ENCODE measurements at regions not wholly inside any gene's neighbourhood (a gene's known extent, or its start where the extent isn't known, plus 50 kb on each side); places are given as distances from the start of the nearest gene placed in this dataset.

DNA sequence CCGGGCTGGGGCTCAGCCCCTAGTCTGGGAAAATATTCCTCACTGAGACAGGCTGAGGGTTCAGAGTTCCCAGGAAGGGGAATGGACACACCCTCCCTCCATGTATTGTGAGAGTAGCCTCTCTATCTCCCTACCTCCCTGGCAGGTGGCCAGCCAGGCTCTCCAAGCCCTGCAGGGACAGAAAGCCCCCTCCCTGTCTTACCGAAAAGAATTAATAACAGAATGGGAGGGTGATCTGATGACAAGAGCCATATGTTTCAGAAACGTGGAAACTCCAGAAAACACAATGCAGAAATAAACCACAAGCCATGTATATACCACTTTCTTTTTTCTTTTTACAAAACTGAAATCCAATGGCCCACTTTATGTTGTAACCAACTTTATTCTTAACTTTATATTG lies 140.0 kb downstream of the CHST1 start:
- TF ChIP-seq, protein P1, sequence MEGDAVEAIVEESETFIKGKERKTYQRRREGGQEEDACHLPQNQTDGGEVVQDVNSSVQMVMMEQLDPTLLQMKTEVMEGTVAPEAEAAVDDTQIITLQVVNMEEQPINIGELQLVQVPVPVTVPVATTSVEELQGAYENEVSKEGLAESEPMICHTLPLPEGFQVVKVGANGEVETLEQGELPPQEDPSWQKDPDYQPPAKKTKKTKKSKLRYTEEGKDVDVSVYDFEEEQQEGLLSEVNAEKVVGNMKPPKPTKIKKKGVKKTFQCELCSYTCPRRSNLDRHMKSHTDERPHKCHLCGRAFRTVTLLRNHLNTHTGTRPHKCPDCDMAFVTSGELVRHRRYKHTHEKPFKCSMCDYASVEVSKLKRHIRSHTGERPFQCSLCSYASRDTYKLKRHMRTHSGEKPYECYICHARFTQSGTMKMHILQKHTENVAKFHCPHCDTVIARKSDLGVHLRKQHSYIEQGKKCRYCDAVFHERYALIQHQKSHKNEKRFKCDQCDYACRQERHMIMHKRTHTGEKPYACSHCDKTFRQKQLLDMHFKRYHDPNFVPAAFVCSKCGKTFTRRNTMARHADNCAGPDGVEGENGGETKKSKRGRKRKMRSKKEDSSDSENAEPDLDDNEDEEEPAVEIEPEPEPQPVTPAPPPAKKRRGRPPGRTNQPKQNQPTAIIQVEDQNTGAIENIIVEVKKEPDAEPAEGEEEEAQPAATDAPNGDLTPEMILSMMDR (IDR thresholded peaks at IDR 0.05): no peak
- no peak for ATAC-seq (ENCODE audit: low FRiP score)
- no peak for DNase-seq (ENCODE audit: low spot score)

DNA sequence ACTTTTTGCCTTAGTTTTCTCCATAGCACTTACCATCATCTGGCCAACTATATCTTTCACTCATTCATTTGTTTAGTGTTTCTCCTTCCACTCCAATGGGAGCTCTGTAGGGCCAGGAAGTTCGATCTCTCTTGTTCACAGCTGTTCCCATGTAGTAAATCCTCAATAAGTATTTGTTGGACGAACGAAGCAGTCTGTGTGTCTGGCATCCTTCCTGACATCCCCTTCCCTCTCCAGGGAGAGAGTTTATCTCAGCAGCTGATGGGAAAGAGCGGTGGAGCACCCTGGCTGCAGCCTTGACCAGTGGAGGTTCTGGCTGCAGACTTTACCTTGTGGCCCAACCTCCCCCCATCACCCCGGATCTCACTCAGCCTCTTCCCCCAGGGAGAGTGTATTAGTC lies 141.7 kb downstream of the CHST1 start:
- DNase-seq (ENCODE audit: low spot score): no peak
- ATAC-seq (ENCODE audit: low FRiP score): no peak
- TF ChIP-seq, protein P1 (IDR thresholded peaks at IDR 0.05): no peak

DNA sequence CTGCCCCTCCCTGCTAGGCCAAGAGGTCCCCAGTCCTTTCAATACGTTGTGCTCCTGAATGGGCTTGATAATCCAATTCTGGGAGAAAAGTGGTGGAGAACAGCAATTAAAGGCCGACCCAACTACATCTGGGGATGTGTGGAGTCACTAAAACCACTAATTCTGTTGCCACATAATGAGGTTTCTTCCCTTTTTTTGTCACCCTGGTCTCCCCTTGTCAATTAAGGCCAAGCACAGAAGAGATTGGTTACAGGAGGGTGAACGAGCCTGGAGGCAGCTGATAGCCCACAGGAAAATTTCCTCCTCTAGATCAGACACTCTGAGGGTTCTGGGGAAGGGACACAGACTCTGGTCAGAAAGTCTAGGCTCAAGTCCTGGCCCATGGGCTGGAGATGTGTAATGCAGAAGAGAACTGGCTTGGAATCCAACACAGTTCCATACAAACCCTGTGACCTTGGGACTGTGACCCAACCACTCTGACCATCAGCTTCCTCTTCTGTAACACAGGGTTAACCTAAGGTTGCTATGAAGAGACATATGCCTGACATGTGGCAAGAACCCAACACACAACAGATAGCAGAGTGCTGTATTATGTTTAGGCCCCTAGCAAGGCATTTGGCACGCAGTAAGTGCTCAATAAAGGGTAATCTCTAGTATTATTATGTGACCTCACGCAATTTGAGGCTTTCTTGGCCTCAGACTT lies 146.4 kb downstream of the CHST1 start:
- ATAC-seq (ENCODE audit: low FRiP score) (no peak), DNase-seq (ENCODE audit: low spot score) (no peak)
- TF ChIP-seq, protein P1 (IDR thresholded peaks at IDR 0.05): no peak

DNA sequence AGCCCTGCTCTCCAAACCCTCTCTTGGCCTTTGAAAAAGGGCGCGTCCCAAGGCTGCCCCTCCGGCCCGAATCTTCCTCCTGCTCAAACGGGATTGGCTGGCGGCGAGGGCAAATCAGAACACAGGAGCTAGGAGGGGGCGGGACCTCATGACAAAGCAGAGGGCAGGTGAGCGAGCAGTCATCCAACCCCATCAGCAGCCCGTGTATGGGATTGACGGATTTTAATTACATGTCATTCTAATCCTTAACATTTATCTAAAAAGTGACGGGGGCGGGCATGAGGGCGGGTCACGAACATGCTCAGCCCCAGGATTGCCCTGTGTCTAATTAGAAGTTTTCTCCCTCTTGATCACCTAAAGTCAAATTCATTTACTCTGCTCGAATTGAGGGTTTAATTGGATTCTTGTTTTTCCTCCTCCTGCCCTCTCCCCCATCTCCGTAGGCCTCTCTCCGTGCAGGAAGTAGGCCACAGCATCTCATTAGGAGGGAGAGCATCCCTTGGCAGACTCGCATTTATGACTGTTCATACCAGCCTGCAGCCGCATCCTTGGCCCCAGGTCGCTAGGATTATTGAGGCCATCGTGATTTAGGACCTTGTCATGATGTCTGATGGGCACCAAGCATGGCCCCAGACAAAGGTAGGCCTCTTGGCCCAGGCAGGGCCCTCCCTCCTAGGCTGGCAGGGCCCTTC lies 147.1 kb downstream of the CHST1 start:
- ATAC-seq (ENCODE audit: low FRiP score): no peak
- TF ChIP-seq, protein P1 (IDR thresholded peaks at IDR 0.05): no peak
- no peak for DNase-seq (ENCODE audit: low spot score)

DNA sequence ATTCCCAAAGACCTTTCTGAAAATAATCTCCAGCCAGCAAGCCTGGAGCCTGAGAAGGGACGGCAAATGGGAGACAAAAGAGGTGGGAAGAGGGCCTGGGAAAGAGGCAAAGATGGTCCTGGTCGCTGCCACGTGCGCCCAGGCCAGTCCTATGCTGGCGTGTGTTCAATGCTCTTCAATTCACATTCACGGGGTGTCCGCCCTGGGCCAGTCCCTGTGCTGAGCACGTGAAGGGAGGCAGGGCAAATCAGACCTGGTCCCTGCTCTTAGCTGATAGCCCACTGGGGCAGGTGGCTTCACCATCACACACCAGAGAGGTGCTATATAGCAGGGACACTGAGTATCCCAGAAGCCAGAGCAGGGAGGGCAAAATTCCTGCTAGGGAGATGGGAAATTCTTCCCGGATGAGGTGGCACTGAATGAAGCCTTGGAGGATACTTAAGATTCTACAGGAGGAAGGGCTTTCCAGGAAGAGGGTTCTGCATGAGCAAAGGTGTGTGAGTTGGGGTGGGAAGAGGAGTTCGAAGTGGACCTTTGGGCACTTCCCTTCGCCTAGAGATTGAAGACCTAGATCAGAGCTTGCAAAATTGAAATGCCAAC lies 148.2 kb downstream of the CHST1 start:
- DNase-seq (ENCODE audit: low spot score) (no peak), ATAC-seq (ENCODE audit: low FRiP score) (no peak)
- TF ChIP-seq, protein P1 (IDR thresholded peaks at IDR 0.05): no peak

DNA sequence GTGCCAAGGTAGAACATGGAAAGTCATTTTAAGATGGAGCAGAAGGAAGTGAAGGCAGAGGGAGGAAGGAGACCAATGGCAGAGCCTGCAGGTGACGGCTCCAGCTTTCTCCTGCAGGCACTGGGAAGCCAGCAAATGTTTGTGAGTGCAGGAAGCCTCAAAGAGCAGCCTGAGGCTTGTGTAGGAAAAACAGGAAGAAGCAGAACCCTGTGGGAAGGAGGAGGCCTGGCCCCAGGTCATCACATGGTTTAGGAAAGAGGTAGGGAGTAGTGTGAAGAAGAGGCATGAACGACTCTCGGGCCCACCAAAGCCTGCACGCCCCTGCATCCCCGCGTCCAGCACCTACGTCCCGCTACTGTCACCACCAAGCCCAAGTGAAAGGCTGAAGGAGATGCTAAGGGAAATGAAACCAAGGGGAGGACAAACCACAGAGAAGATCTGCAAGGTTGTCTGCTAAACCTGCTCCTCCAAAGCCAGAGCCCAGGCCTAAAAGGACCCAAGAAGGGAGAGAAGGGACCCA lies 151.5 kb downstream of the CHST1 start:
- DNase-seq (ENCODE audit: low spot score): no peak
- TF ChIP-seq, protein P1 (IDR thresholded peaks at IDR 0.05): no peak
- ATAC-seq (ENCODE audit: low FRiP score): no peak

Data from omental fat pad (tissue), 3 donors.